ENCODE measurements at regions not wholly inside any gene's neighbourhood (a gene's known extent, or its start where the extent isn't known, plus 50 kb on each side); places are given as distances from the start of the nearest gene placed in this dataset.

- no peak for DNase-seq (ENCODE audit: extremely low read depth, insufficient read length)
- H3K27me3 ChIP-seq (replicated peaks; ENCODE audit: control insufficient read depth, insufficient read depth, low read length), result no peaks in the 10 kb centered on the region
- no peak for TF ChIP-seq CTCF (IDR thresholded peaks at IDR 0.05; ENCODE audit: insufficient read depth, low read length, poor library complexity, severe bottlenecking)
- no peaks in the 10 kb centered on the region for H3K36me3 ChIP-seq (ENCODE audit: control insufficient read depth, insufficient read depth, low read length)
- no peak overlapping the region for H3K4me3 ChIP-seq (replicated peaks; ENCODE audit: low read depth, low read length)
These were observed 197.9 kb upstream of the MEIS2 start for GRCh38 chr15:37298271-37298670.

GRCh38 chr15:37339437-37339836 is 239.1 kb upstream of the MEIS2 start:
- DNase-seq (ENCODE audit: extremely low read depth, insufficient read length), result no peak
- Histone ChIP-seq H3K4me3 (replicated peaks; ENCODE audit: low read depth, low read length) (no peak overlapping the region), H3K36me3 (ENCODE audit: control insufficient read depth, insufficient read depth, low read length) (no peaks in the 10 kb centered on the region), H3K27me3 (replicated peaks; ENCODE audit: control insufficient read depth, insufficient read depth, low read length) (no peaks in the 10 kb centered on the region)
- no peak for TF ChIP-seq CTCF (IDR thresholded peaks at IDR 0.05; ENCODE audit: insufficient read depth, low read length, poor library complexity, severe bottlenecking)

GRCh38 chr15:37339856-37340255 is 239.5 kb upstream of the MEIS2 start:
- no peaks in the 10 kb centered on the region for H3K27me3 ChIP-seq (replicated peaks; ENCODE audit: control insufficient read depth, insufficient read depth, low read length)
- no peaks in the 10 kb centered on the region for H3K36me3 ChIP-seq (ENCODE audit: control insufficient read depth, insufficient read depth, low read length)
- no peak for DNase-seq (ENCODE audit: extremely low read depth, insufficient read length)
- TF ChIP-seq CTCF (IDR thresholded peaks at IDR 0.05; ENCODE audit: insufficient read depth, low read length, poor library complexity, severe bottlenecking), result no peak
- no peak overlapping the region for H3K4me3 ChIP-seq (replicated peaks; ENCODE audit: low read depth, low read length)

- H3K4me3 ChIP-seq (replicated peaks; ENCODE audit: low read depth, low read length), result no peak overlapping the region
- H3K36me3 ChIP-seq (ENCODE audit: control insufficient read depth, insufficient read depth, low read length), result no peaks in the 10 kb centered on the region
- no peaks in the 10 kb centered on the region for H3K27me3 ChIP-seq (replicated peaks; ENCODE audit: control insufficient read depth, insufficient read depth, low read length)
- no peak for DNase-seq (ENCODE audit: extremely low read depth, insufficient read length)
- TF ChIP-seq CTCF (IDR thresholded peaks at IDR 0.05; ENCODE audit: insufficient read depth, low read length, poor library complexity, severe bottlenecking), result no peak
These were observed 240.1 kb upstream of the MEIS2 start for GRCh38 chr15:37340438-37340837.

GRCh38 chr15:37359101-37359892 is 258.9 kb upstream of the MEIS2 start:
- Histone ChIP-seq H3K4me3 (replicated peaks; ENCODE audit: low read depth, low read length) (no peak overlapping the region), H3K36me3 (ENCODE audit: control insufficient read depth, insufficient read depth, low read length) (no peaks in the 10 kb centered on the region), H3K27me3 (replicated peaks; ENCODE audit: control insufficient read depth, insufficient read depth, low read length) (no peaks in the 10 kb centered on the region)
- DNase-seq (ENCODE audit: extremely low read depth, insufficient read length), result no peak
- TF ChIP-seq CTCF (IDR thresholded peaks at IDR 0.05; ENCODE audit: insufficient read depth, low read length, poor library complexity, severe bottlenecking), result no peak

All from GM06990 (cell line).